Middle frontal gyrus (tissue), 1 donor: ENCODE measurements at regions not wholly inside any gene's neighbourhood (a gene's known extent, or its start where the extent isn't known, plus 50 kb on each side); places are given as distances from the start of the nearest gene placed in this dataset.

Source experiments
- DNase-seq: peaks from one replicate; pipeline ENCODE4 v3.0.0-alpha.2; 2015; ENCODE audit warnings: low spot score; ENCODE audit errors: extremely low spot score

DNA sequence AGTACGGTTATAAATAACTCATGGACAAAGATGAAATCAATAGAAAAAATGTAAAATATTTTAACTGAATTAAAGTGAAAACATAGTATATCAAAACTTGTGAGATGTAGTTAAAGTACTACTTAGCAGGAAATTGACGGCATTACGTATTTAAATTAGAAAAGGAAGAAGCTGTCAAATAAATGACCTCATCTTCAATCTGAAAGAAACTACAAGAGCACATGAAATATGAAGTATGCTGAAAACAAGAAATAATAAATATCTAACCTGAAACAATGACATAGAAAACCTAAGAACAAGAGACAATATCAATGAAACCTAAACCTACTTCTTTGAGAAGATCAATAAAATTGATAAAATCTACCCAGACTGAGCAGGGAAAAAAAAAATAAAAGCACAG lies 122.2 kb upstream of the PDE4B start:
- DNase-seq = no peak

- DNase-seq = no peak
Measured at GRCh38 chr1:65674522-65674921, 118.2 kb upstream of the PDE4B start.

DNA sequence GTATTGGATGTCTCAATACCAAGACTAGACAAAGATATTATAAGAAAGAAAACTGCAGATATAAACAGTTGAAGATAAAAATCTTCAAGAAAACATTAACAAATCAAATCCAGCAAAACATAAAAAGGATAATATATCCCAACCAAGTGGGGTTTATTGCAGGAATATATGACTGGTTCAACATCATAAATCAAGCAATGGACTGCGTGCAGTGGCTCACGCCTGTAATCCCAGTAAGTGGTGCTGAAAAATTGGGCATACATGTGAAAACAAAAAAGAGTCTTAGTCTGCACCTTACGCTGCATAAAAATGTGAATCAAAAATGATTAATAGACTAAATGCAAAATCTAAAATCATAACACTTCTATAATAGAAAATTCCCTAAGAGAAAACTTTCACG lies 112.9 kb upstream of the PDE4B start:
- DNase-seq = no peak

DNA sequence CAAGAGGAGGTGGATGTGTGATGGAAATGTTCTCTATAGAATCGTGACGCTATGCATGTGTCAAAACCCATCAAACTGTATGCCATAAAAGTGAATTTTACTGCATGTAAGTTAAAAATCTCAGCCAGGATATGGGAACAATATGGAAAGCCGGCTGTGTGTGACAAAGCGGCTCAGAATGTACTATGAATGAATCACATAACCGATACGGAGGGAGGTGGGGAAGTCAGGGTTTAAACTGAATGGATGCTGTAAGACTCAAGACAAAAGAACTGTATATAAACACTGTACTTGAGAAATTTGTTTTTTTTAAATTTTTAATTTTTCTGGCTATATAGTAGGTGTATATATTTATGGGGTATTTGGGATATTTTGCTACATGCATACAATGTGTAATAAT lies 111.6 kb upstream of the PDE4B start:
- no peak for DNase-seq

DNA sequence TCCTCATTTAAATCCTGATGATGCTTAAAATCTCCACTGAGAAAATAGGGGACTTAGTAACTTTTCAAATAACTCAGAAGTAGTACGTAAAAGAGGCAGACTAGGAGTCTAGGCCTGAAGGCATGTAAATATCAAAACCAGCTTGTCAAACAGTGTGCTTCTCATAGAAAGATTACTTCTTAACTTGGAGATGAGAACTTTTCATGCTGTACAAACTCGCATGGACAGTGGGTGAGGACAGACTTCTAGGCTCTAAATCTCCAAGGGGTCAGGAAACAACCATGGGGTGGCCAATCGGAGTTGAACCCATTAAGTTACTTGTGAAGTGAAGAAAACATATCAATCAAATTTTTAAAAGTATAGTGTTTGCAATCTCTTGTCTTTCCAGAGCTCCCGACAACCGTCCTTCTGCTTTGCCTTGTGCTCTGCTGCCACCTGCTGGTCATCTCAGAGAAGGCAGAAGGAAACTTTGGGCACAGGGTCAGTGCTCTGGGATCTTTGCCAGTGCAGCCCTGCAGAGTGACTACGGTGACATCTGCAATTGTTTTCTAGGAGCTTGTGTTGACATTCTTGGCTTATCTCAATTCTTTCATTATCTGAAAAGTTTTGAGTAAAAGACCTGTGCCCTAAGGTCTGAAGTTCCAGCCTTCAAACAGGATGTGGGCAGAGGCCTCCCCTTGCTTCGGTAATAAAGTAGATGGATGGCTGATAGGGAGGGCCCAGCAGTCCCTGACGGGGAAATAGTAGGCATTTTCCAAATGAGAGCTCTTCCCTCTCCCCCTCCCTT lies 105.1 kb upstream of the PDE4B start:
- peak; percentile 54 for DNase-seq

DNA sequence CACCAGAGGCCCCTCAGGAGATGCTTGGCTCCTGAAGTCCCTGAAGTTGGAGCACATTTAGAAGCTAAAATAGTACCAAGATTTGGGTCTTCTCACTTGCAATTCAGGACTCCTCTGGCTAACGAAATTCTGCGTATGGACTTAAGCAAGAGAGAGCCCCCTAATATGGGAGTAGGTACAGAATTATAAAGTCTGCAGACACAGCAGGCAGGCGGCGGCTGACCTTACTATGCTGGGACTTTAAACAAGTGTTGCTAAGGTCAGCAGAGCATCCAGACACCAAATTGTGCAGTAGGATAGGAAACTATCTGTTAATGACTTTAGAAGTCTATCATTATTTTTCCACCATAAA lies 104.5 kb upstream of the PDE4B start:
- no peak for DNase-seq

GRCh38 chr1:65688848-65689247 lies 103.8 kb upstream of the PDE4B start:
- no peak for DNase-seq

GRCh38 chr1:65691152-65691900 lies 101.4 kb upstream of the PDE4B start:
- DNase-seq = peak; percentile 9

DNA sequence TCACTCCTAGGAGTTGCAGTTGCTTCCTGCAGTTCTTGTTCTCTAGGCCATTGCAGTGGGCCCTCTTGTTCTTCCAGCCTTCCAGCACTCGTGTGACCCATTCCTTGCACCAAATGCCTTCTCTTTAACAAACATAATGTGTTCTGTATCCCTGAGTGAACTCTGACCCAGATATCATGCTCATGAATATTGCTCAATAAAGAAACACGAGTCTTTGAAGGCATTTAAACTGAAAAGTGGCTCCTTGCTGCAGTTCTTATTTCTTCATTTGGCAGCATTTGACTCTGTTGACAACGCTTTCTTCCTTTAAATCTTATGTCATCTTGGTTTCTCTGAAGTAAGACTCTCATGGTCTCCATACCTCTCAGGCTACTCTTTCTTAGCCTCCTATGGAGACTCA lies 100.7 kb upstream of the PDE4B start:
- DNase-seq = no peak

DNA sequence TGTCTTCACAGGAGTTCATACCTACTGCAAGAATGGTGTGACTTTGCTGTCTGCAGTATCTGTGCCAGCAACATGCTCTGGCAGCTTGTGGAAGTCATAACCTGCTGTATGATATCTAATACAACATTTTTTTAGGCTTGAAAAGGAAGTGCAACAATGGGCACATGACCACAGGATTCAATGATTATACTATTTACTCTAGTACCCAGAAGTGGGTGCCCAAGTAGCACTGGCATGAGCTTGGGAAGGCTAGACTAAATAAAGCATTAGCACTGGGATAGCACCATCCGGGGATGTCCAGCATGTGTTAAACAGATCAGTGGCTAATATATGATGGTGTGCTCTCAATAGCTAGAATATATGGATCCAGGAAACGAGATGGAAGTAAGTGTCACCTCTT lies 98.6 kb upstream of the PDE4B start:
- DNase-seq = no peak

GRCh38 chr1:65694933-65695332 lies 97.8 kb upstream of the PDE4B start:
- no peak for DNase-seq

GRCh38 chr1:65698590-65698989 lies 94.1 kb upstream of the PDE4B start:
- DNase-seq = no peak

DNA sequence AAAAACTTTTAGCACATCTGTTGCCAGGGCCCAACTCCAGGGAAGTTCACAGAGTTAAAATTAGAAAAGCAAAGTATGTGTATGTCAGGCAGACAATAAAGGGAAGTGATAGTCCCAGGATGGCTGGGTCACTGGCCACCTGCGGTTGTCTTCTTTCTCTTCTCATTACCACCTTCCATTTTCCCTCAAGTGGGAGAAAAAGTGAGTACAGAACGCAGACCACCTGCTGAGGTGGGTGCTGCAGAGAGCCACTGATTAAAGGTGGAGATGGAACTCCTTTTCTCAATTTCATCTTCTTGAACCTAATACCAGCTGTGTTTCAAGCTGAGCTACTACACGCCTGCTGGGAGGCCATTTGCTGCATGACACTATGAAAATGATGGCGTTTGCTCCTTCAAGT lies 88.8 kb upstream of the PDE4B start:
- no peak for DNase-seq

- DNase-seq = no peak
Measured at GRCh38 chr1:65704318-65704717, 88.4 kb upstream of the PDE4B start.

DNA sequence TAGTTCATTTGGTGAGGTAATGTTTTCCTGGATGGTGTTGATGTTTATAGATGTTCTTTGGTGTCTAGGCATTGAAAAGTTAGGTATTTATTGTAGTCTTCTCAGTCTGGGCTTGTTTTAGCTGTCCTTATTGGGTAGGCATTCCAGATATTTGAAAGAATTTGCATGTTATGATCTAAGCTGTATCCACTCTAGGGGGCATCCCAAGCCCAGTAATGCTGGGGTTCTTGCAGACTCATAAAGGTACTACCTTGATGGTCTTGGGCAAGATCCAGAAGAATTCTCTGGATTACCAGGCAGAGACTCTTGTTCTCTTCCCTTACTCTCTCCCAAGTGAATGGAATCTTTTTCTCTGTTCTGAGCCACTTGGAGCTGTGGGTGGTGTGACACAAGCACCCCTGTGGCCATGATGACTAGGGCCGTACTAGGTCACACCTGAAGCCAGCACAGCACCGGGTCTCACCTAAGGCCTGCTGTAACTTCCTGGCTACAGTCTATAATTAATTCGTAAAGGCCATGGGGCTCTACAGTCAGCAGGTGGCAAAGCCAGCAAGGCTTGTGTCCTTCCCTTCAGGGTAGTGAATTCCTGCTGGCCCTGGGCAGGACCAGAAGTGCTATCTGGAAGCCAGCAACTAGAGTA lies 74.8 kb upstream of the PDE4B start:
- DNase-seq = no peak

- no peak for DNase-seq
Measured at GRCh38 chr1:65719391-65719790, 73.3 kb upstream of the PDE4B start.

- no peak for DNase-seq
Measured at GRCh38 chr1:65722461-65722860, 70.2 kb upstream of the PDE4B start.

DNA sequence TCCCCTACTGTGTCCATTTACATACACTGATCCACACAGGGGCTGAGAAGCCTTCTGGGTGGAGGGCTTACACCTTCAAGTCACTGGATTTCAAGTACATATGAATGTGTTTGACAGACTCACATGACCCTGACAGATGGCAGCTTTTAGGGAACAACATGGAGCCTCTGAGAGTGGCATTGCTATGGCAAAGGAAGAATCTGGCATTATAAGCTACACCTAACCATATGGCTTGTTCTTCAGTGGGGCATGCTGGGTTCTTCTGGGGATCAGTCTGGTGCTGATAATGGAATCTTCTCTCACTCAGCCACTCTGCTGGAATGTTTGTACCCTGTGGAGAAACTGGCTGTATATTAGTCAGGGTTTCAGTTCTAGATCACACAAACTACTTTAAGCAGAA lies 68.5 kb upstream of the PDE4B start:
- no peak for DNase-seq

GRCh38 chr1:65725064-65725463 lies 67.6 kb upstream of the PDE4B start:
- no peak for DNase-seq

DNA sequence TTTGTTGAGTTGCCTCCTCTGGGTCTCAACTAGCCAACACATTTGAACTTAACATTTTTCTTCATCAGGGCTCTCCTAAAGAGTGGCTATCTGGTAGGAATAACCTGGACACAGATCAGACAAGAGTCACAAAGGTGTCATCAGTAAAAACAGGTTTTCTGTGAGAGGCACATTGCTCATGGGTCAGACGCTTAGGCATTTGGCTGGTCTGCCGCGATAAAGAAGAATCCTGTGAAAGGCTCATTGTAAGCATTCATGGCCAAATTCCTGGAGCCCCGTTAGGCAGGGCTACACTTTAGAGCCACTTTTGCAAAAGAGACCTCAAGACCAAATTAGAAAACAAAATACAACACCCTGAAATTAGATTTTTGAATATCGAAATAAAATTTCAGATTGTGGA lies 64.2 kb upstream of the PDE4B start:
- no peak for DNase-seq

GRCh38 chr1:65729259-65729658 lies 63.4 kb upstream of the PDE4B start:
- no peak for DNase-seq

GRCh38 chr1:65734979-65735378 lies 57.7 kb upstream of the PDE4B start:
- DNase-seq = no peak

- DNase-seq = no peak
Measured at GRCh38 chr1:65741993-65742392, 50.7 kb upstream of the PDE4B start.
